ENCODE measurements at regions not wholly inside any gene's neighbourhood (a gene's known extent, or its start where the extent isn't known, plus 50 kb on each side); places are given as distances from the start of the nearest gene placed in this dataset.

GRCh38 chr18:47683774-47684173 is 246.7 kb downstream of the SMAD2 start:
- TF ChIP-seq POLR2A (IDR thresholded peaks at IDR 0.05; ENCODE audit: low read depth, low read length): no peak
- no peak for TF ChIP-seq RAD21 (IDR thresholded peaks at IDR 0.05; ENCODE audit: low read length)
- no peak for TF ChIP-seq CTCF (conservative IDR thresholded peaks at IDR 0.05; ENCODE audit: low read depth, low read length)
- TF ChIP-seq BHLHE40 (IDR thresholded peaks at IDR 0.05; ENCODE audit: low read depth, low read length): no peak
- no peak for TF ChIP-seq SMC3 (IDR thresholded peaks at IDR 0.05; ENCODE audit: low read depth, low read length)
- no peak for TF ChIP-seq CEBPB (IDR thresholded peaks at IDR 0.05; ENCODE audit: low read depth, low read length)
- no peak for TF ChIP-seq ELK1 (IDR thresholded peaks at IDR 0.05; ENCODE audit: borderline replicate concordance, low read depth, low read length)
- TF ChIP-seq MAZ (IDR thresholded peaks at IDR 0.05; ENCODE audit: borderline replicate concordance, low read depth, low read length): no peak
- no peak for TF ChIP-seq USF2 (IDR thresholded peaks at IDR 0.05; ENCODE audit: low read depth, low read length)
- TF ChIP-seq MXI1 (IDR thresholded peaks at IDR 0.05; ENCODE audit: borderline replicate concordance, low read depth, low read length): no peak
- TF ChIP-seq RCOR1 (IDR thresholded peaks at IDR 0.05; ENCODE audit: insufficient replicate concordance, low read length): no peak
- no peak for TF ChIP-seq NFE2L2 (IDR thresholded peaks at IDR 0.05; ENCODE audit: low read depth, low read length)
- no peak for TF ChIP-seq RFX5 (IDR thresholded peaks at IDR 0.05; ENCODE audit: low read depth, low read length)
- no peak for TF ChIP-seq FOS (IDR thresholded peaks at IDR 0.05; ENCODE audit: low read depth, low read length)
